ENCODE measurements at regions not wholly inside any gene's neighbourhood (a gene's known extent, or its start where the extent isn't known, plus 50 kb on each side); places are given as distances from the start of the nearest gene placed in this dataset.
A peak's percentile ranks its signal among the peaks of the same experiment; 100 is the strongest.

GRCh38 chr13:33746867-33747266, 71.1 kb upstream of the RFC3 start:
- TF ChIP-seq CTCF (conservative IDR thresholded peaks at IDR 0.05) (no peak), ZFX (IDR thresholded peaks at IDR 0.05) (no peak)

GRCh38 chr13:33751151-33751550, 66.8 kb upstream of the RFC3 start:
- peak overlapping the region; percentile 73 for H3K27ac ChIP-seq
- TF ChIP-seq ZFX (IDR thresholded peaks at IDR 0.05) (no peak), CTCF (conservative IDR thresholded peaks at IDR 0.05) (no peak)

More at GRCh38 chr13:33746867-33747266, 71.1 kb upstream of the RFC3 start:
- H3K27ac ChIP-seq: peak overlapping the region; percentile 87

- TF ChIP-seq ZFX (IDR thresholded peaks at IDR 0.05) (no peak), CTCF (conservative IDR thresholded peaks at IDR 0.05) (no peak)
- peak overlapping the region; percentile 73 for H3K27ac ChIP-seq
These were observed 65.9 kb upstream of the RFC3 start for GRCh38 chr13:33752094-33752493.

GRCh38 chr13:33752597-33752996, 65.4 kb upstream of the RFC3 start:
- TF ChIP-seq CTCF (conservative IDR thresholded peaks at IDR 0.05): no peak
- TF ChIP-seq ZFX (IDR thresholded peaks at IDR 0.05): no peak
- H3K27ac ChIP-seq: no peak overlapping the region

GRCh38 chr13:33756929-33757328, 61.0 kb upstream of the RFC3 start:
- no peak overlapping the region for H3K27ac ChIP-seq
- no peak for TF ChIP-seq ZFX (IDR thresholded peaks at IDR 0.05)
- no peak for TF ChIP-seq CTCF (conservative IDR thresholded peaks at IDR 0.05)

GRCh38 chr13:33757713-33758112, 60.2 kb upstream of the RFC3 start:
- H3K27ac ChIP-seq: no peak overlapping the region

GRCh38 chr13:33758113-33758512, 59.8 kb upstream of the RFC3 start:
- no peak overlapping the region for H3K27ac ChIP-seq
- no peak for TF ChIP-seq CTCF (conservative IDR thresholded peaks at IDR 0.05)
- TF ChIP-seq ZFX (IDR thresholded peaks at IDR 0.05): no peak

More at GRCh38 chr13:33757713-33758112, 60.2 kb upstream of the RFC3 start:
- TF ChIP-seq ZFX (IDR thresholded peaks at IDR 0.05): no peak
- TF ChIP-seq CTCF (conservative IDR thresholded peaks at IDR 0.05): no peak

Measured in C4-2B (cell line).